Natural killer cell (primary cell): ENCODE measurements at regions not wholly inside any gene's neighbourhood (a gene's known extent, or its start where the extent isn't known, plus 50 kb on each side); places are given as distances from the start of the nearest gene placed in this dataset.

ENCODE experiments used
- ATAC-seq, 3 donors: fragments of 150-1000 bp in 2 of 3; fragments of 200-7000 bp in 1 of 3; cut with Tn5 transposase; 1 replicate in 1 of 3; 2 replicates in 2 of 3; pipeline ENCODE4 v1.10.0; 2021; ENCODE audit warnings: mild to moderate bottlenecking in 2 of 3, moderate library complexity in 2 of 3
- DNase-seq, 2 donors: peaks; one replicate each; pipeline versions ENCODE4 v3.0.0 to v3.0.0-alpha.2; 2013 to 2021; ENCODE audit warnings: mixed read lengths in 1 of 2
- H3K27ac ChIP-seq: one replicate; pipeline ENCODE4 v1.5.1; 2013; ENCODE audit warnings: mild to moderate bottlenecking, low read length
- H3K27me3 ChIP-seq: one replicate; pipeline ENCODE4 v1.6.1; 2013; ENCODE audit warnings: low read length; ENCODE audit not compliant: control insufficient read depth, insufficient read depth
- H3K36me3 ChIP-seq: one replicate; pipeline ENCODE4 v1.6.1; 2013; ENCODE audit warnings: low read length; ENCODE audit not compliant: control insufficient read depth, insufficient read depth
- H3K4me1 ChIP-seq: one replicate; pipeline ENCODE4 v1.6.1; 2013; ENCODE audit warnings: low read length; ENCODE audit not compliant: control insufficient read depth, insufficient read depth
- H3K4me3 ChIP-seq: one replicate; pipeline ENCODE4 v1.5.1; 2013; ENCODE audit warnings: low read length
- H3K9me3 ChIP-seq: one replicate; pipeline ENCODE4 v1.6.1; 2013; ENCODE audit warnings: low read length; ENCODE audit not compliant: control insufficient read depth, insufficient read depth
- H3K27ac Mint-ChIP-seq, 2 donors: one replicate each; pipeline ENCODE4 v1.8.0; 2022; ENCODE audit warnings: mild to moderate bottlenecking in 2 of 2, mixed read lengths in 2 of 2, moderate library complexity in 1 of 2
- H3K27me3 Mint-ChIP-seq, 2 donors: one replicate each; pipeline ENCODE4 v1.8.0; 2022; ENCODE audit warnings: low read depth in 2 of 2, mixed read lengths in 2 of 2
- H3K36me3 Mint-ChIP-seq: one replicate; pipeline ENCODE4 v1.8.0; 2022; ENCODE audit warnings: mixed read lengths
- H3K4me1 Mint-ChIP-seq, 2 donors: one replicate each; pipeline ENCODE4 v1.8.0; 2022; ENCODE audit warnings: mixed read lengths in 2 of 2
- H3K4me3 Mint-ChIP-seq: one replicate; pipeline ENCODE4 v1.8.0; 2022; ENCODE audit warnings: mild to moderate bottlenecking, moderate library complexity, mixed read lengths
- H3K9me3 Mint-ChIP-seq, 2 donors: one replicate each; pipeline ENCODE4 v1.8.0; 2022; ENCODE audit warnings: mixed read lengths in 2 of 2
- WGBS: methylation state at CpG from one replicate; pipeline ENCODE4 v1.1.7; 2013; ENCODE audit warnings: missing lambda C conversion rate; ENCODE audit not compliant: insufficient coverage; 5-methylcytosine and 5-hydroxymethylcytosine counted together
- intact Hi-C: fragments of 100-400 bp; cut with micrococcal nuclease; formaldehyde crosslinking; loops from one replicate; pipeline ENCODE4 v1.14.2; 2022
- TF ChIP-seq, protein P1 (sequence below): fragments of 200-600 bp; IDR thresholded peaks from one replicate; pipeline ENCODE4 v1.8.0; 2022; ENCODE audit warnings: antibody characterized with exemption

DNA sequence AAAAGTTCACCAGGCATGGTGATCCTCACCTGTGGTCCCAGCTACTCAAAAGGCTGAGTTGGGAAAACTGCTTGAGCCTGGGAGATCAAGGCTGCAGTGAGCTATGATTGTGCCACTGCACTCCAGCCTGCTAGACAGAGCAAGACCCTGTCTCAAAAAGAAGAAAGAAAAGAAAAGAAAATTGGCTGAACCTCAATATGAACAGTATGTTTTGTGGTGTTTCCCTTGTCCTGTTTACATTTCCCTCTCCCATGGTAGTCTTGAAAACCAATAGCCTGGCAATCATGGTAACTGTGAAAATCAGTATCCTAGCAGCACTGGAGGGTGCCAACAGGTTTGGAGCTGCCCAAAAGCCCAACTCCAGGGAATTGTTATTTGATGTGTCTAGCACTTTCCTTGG is 174.1 kb upstream of the NR4A3 start:
- Histone ChIP-seq H3K27me3 (no peaks in the 10 kb centered on the region), H3K36me3 (no peaks in the 10 kb centered on the region), H3K9me3 (no peaks in the 10 kb centered on the region), H3K27ac (no peak overlapping the region), H3K4me1 (no peaks in the 10 kb centered on the region), H3K4me3 (no peak overlapping the region)
- Mint-ChIP-seq H3K36me3 (peaks cover 7% of the 10 kb centered on the region), H3K27me3 (peaks cover 10 to 17% of the 10 kb centered on the region in 2 donors), H3K9me3 (peaks cover 0 to 6% of the 10 kb centered on the region in 2 donors), H3K27ac (no peak overlapping the region), H3K4me3 (no peak overlapping the region), H3K4me1 (no peaks in the 10 kb centered on the region)
- ATAC-seq (no peak), DNase-seq (no peak)
- intact Hi-C loops = no loop called here
- TF ChIP-seq, protein P1, sequence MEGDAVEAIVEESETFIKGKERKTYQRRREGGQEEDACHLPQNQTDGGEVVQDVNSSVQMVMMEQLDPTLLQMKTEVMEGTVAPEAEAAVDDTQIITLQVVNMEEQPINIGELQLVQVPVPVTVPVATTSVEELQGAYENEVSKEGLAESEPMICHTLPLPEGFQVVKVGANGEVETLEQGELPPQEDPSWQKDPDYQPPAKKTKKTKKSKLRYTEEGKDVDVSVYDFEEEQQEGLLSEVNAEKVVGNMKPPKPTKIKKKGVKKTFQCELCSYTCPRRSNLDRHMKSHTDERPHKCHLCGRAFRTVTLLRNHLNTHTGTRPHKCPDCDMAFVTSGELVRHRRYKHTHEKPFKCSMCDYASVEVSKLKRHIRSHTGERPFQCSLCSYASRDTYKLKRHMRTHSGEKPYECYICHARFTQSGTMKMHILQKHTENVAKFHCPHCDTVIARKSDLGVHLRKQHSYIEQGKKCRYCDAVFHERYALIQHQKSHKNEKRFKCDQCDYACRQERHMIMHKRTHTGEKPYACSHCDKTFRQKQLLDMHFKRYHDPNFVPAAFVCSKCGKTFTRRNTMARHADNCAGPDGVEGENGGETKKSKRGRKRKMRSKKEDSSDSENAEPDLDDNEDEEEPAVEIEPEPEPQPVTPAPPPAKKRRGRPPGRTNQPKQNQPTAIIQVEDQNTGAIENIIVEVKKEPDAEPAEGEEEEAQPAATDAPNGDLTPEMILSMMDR = no peak

DNA sequence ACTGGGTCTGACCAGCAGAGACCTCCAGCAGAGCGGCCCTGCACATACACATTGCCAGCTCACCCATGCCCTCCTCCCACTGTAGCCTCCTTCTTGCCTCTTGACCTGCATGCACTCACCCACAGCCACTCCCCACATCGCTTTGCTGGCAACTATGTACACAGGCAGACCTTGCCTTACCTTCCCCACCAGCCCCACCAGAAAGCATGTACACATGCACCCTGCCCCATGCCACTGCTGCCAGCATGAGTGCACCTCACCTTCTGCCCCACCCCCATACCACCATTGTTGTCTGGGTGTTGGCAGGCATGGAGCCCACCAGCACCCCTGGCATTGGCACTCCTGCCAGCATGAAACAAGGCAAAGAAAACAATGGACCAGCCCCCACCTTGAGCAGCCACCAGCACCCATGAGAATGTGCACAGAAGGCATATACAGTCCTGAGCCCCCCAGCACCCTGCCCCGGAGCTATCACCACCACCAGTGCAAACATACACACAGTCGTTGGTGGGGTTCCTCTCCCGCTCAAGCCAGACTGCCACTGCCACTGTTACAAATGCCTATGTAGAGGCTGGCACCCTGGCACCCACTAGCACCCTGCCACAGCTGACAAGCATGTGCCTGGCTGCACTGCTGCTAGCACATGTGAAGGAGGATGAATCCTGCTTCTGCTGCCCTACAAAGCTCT is 171.4 kb upstream of the NR4A3 start:
- ATAC-seq (no peak), DNase-seq (no peak)
- no peaks in the 10 kb centered on the region for H3K9me3 ChIP-seq
- TF ChIP-seq, protein P1 = no peak
- no peaks in the 10 kb centered on the region for H3K4me1 ChIP-seq
- peaks cover 10% of the 10 kb centered on the region for H3K36me3 Mint-ChIP-seq
- H3K27me3 Mint-ChIP-seq = peaks cover 6 to 10% of the 10 kb centered on the region in 2 donors
- peaks cover 3 to 9% of the 10 kb centered on the region in 2 donors for H3K9me3 Mint-ChIP-seq
- H3K36me3 ChIP-seq = no peaks in the 10 kb centered on the region
- WGBS = 94% methylated on average over 5 of the region's 5 CpGs
- H3K4me1 Mint-ChIP-seq = no peaks in the 10 kb centered on the region
- intact Hi-C loops = no loop called here
- no peak overlapping the region for H3K27ac Mint-ChIP-seq
- no peak overlapping the region for H3K27ac ChIP-seq
- H3K4me3 Mint-ChIP-seq = no peak overlapping the region
- H3K4me3 ChIP-seq = no peak overlapping the region
- H3K27me3 ChIP-seq = no peaks in the 10 kb centered on the region

DNA sequence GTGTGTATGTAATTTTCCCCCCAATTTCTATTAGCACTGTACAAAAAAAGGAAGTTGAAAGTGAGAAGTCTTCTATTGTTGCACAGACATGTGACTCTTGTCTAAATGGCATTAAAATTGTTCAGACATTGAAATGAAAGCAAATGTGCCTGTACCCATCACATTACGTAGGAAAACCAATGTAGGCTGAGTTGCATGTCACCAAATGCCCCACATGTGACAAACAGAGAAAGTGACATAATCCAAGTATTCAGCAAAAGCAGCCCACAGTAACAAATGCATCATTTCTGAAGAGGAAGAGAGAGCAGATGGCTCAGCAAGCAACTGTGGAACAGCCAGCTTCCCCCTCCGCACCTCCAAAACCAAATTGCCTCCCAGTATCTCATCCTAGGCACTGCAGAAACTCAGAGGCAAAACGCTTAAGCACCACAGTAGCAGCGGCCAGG is 161.5 kb upstream of the NR4A3 start:
- H3K9me3 Mint-ChIP-seq = no peaks in the 10 kb centered on the region
- intact Hi-C loops = no loop called here
- DNase-seq (peak in 1 of 2 donors; percentile 11), ATAC-seq (peak in 2 of 3 donors; percentile 22 to 45)
- peak overlapping the region; percentile 40 for H3K27ac ChIP-seq
- no peak overlapping the region for H3K4me3 Mint-ChIP-seq
- no peak overlapping the region for H3K27ac Mint-ChIP-seq
- peaks cover 5 to 6% of the 10 kb centered on the region in 2 donors for H3K27me3 Mint-ChIP-seq
- no peaks in the 10 kb centered on the region for H3K27me3 ChIP-seq
- H3K9me3 ChIP-seq = no peaks in the 10 kb centered on the region
- H3K36me3 ChIP-seq = no peaks in the 10 kb centered on the region
- TF ChIP-seq, protein P1 = no peak
- H3K4me1 ChIP-seq = peaks cover 3% of the 10 kb centered on the region
- no peak overlapping the region for H3K4me3 ChIP-seq
- 51% methylated on average over 4 of the region's 4 CpGs for WGBS
- no peaks in the 10 kb centered on the region for H3K36me3 Mint-ChIP-seq
- H3K4me1 Mint-ChIP-seq = no peaks in the 10 kb centered on the region

DNA sequence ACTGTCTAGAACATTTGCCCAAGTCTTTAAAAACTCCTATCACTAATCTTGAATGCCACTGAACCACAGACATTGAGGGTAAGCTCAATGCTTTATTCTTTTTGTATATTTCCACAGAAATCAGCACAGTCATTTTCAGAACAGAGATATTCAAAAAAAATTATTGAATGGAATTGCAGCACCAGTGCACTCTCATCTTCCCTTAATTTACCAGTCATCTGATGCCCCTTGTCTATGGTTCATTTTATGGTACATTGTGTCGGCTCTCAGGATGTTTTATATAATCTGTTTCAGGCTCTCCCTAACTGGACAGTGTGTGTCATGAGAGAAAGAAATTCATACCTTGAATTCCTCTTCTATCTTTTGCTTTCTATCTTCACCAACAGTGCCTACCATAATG is 158.4 kb upstream of the NR4A3 start:
- Mint-ChIP-seq H3K27me3 (peaks cover 0 to 3% of the 10 kb centered on the region in 2 donors), H3K4me3 (no peak overlapping the region), H3K36me3 (no peaks in the 10 kb centered on the region), H3K4me1 (peaks cover 5% of the 10 kb centered on the region in 2 donors), H3K27ac (no peak overlapping the region), H3K9me3 (no peaks in the 10 kb centered on the region)
- Histone ChIP-seq H3K27ac (no peak overlapping the region), H3K36me3 (no peaks in the 10 kb centered on the region), H3K27me3 (no peaks in the 10 kb centered on the region), H3K4me1 (peaks cover 3% of the 10 kb centered on the region), H3K4me3 (no peak overlapping the region), H3K9me3 (no peaks in the 10 kb centered on the region)
- no peak for DNase-seq
- no peak for ATAC-seq
- intact Hi-C loops = no loop called here
- TF ChIP-seq, protein P1 = no peak
- WGBS = no CpG with 5 or more reads among the region's 1 CpG
